ENCODE measurements at regions not wholly inside any gene's neighbourhood (a gene's known extent, or its start where the extent isn't known, plus 50 kb on each side); places are given as distances from the start of the nearest gene placed in this dataset.

DNA sequence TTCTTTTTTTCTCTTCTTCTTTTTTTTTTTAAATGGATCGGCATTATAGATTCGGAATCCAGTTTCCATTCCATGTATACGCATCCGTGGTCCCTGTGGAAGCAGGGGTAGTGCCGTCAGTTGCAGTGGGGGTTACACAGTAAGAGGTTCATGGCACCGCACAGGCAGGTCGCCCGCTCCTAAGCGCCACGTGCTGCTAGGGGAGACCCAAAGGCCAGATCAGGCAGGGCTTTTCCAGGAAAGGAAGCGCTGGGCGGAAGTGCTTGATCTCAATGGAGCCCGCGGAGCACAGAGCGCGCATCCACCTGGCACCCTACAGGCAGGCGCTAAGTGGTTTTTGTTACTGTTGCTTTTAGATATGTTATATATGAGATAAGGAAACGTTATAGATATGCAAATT is 174.8 kb upstream of the OR13F1 start:
- TF ChIP-seq EZH2 (IDR thresholded peaks at IDR 0.05; ENCODE audit: low read depth) (no peak), CTCF (conservative IDR thresholded peaks at IDR 0.05) (no peak)
- BruUV-seq (replicated peaks): no TSS peak

DNA sequence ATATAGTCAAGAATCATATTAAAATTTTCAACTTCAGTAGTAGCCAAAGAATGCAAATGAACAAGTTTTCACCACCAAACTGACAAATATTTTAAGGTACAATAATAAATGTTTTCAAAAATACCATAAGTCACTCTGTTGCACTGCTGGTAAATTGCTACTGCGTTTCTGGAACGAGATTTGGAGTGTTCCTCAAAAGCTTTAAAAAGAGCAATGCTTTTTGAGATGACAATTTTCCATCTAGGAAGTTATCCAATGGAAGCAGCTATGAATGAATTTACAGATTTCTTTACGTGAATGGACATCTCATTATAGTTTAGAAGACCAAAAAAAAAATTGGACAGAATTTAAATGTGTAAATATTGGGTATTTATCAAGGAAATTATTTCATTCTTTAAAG is 173.2 kb upstream of the OR13F1 start:
- H3K79me2 ChIP-seq (ENCODE audit: low read depth): no peaks in the 10 kb centered on the region
- H3K27me3 ChIP-seq (ENCODE audit: insufficient read depth, low read depth): no peaks in the 10 kb centered on the region
- no peak overlapping the region for H2AFZ ChIP-seq
- no peak for DNase-seq
- 0 out of 2 replicates have a peak, but pooled peaks cover 4% of the 10 kb centered on the region for H3K9me3 ChIP-seq (ENCODE audit: insufficient read depth, low read depth)
- TF ChIP-seq CTCF (conservative IDR thresholded peaks at IDR 0.05) (no peak), EZH2 (IDR thresholded peaks at IDR 0.05; ENCODE audit: low read depth) (no peak)
- ChIA-PET POLR2A (ENCODE audit: unreplicated experiment) (no interaction called here), CTCF (no interaction called here)
- H3K27ac ChIP-seq: no peak overlapping the region
- BruUV-seq (replicated peaks): no TSS peak
- no peaks in the 10 kb centered on the region for H3K36me3 ChIP-seq (ENCODE audit: low read depth)
- no peak overlapping the region for H3K4me2 ChIP-seq
- H4K20me1 ChIP-seq (ENCODE audit: insufficient read depth): no peaks in the 10 kb centered on the region
- no peaks in the 10 kb centered on the region for H3K9me2 ChIP-seq (ENCODE audit: insufficient read depth)
- no peaks in the 10 kb centered on the region for H3F3A ChIP-seq (ENCODE audit: insufficient read depth, low read depth)
- no peaks in the 10 kb centered on the region for H3K4me1 ChIP-seq (replicated peaks; ENCODE audit: insufficient read depth)
- H3K4me3 ChIP-seq: no peak overlapping the region
- intact Hi-C loops (cut with micrococcal nuclease; ENCODE audit: unreplicated experiment): no loop called here

More for the DNA sequence above, 174.8 kb upstream of the OR13F1 start:
- Histone ChIP-seq H3K4me2 (no peak overlapping the region), H3K36me3 (ENCODE audit: low read depth) (no peaks in the 10 kb centered on the region), H2AFZ (no peak overlapping the region), H3K4me1 (replicated peaks; ENCODE audit: insufficient read depth) (no peaks in the 10 kb centered on the region), H3K9me3 (ENCODE audit: insufficient read depth, low read depth) (no peaks in the 10 kb centered on the region), H3K9me2 (ENCODE audit: insufficient read depth) (no peaks in the 10 kb centered on the region), H3F3A (ENCODE audit: insufficient read depth, low read depth) (no peaks in the 10 kb centered on the region), H3K27ac (no peak overlapping the region), H3K27me3 (ENCODE audit: insufficient read depth, low read depth) (no peaks in the 10 kb centered on the region), H3K79me2 (ENCODE audit: low read depth) (no peaks in the 10 kb centered on the region), H3K4me3 (no peak overlapping the region), H4K20me1 (ENCODE audit: insufficient read depth) (no peaks in the 10 kb centered on the region)
- ChIA-PET CTCF (no interaction called here), POLR2A (ENCODE audit: unreplicated experiment) (no interaction called here)
- DNase-seq: no peak
- intact Hi-C loops (cut with micrococcal nuclease; ENCODE audit: unreplicated experiment): no loop called here

DNA sequence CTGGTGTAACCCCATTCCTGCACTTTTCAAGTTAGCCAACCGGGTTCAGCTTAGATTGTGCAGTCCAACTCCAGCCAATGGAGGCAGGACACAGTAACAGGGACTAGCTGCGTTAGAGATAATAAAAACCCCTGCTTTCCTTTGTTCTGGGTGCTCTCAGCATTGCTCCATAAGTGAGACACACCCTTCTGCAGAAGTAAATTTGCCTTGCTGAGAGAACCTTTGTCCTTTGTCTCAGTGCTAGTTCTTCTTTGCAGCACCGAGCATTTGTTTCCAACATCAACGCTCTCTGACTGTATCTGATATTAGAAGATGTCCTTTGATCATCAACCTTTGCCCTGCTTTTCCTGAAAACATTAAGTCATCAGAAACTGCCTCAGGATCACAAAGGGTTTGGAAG is 169.5 kb upstream of the OR13F1 start:
- Histone ChIP-seq H3K36me3 (ENCODE audit: low read depth) (no peaks in the 10 kb centered on the region), H3K4me3 (no peak overlapping the region), H3K4me2 (no peak overlapping the region), H3K79me2 (ENCODE audit: low read depth) (no peaks in the 10 kb centered on the region), H3K9me3 (ENCODE audit: insufficient read depth, low read depth) (0 out of 2 replicates have a peak, but pooled peaks cover 4% of the 10 kb centered on the region), H4K20me1 (ENCODE audit: insufficient read depth) (no peaks in the 10 kb centered on the region), H3K4me1 (replicated peaks; ENCODE audit: insufficient read depth) (no peaks in the 10 kb centered on the region), H3K27ac (no peak overlapping the region), H3K27me3 (ENCODE audit: insufficient read depth, low read depth) (no peaks in the 10 kb centered on the region), H3K9me2 (ENCODE audit: insufficient read depth) (no peaks in the 10 kb centered on the region), H2AFZ (no peak overlapping the region), H3F3A (ENCODE audit: insufficient read depth, low read depth) (no peaks in the 10 kb centered on the region)
- BruUV-seq (replicated peaks): no TSS peak
- CTCF ChIA-PET: no interaction called here
- no peak for TF ChIP-seq EZH2 (IDR thresholded peaks at IDR 0.05; ENCODE audit: low read depth)
- TF ChIP-seq CTCF (conservative IDR thresholded peaks at IDR 0.05): no peak
- POLR2A ChIA-PET (ENCODE audit: unreplicated experiment): no interaction called here
- no peak for DNase-seq
- intact Hi-C loops (cut with micrococcal nuclease; ENCODE audit: unreplicated experiment): no loop called here

All from PC-9 (cell line).